Testis (tissue), 2 donors: ENCODE measurements at regions not wholly inside any gene's neighbourhood (a gene's known extent, or its start where the extent isn't known, plus 50 kb on each side); places are given as distances from the start of the nearest gene placed in this dataset.

Experiments used
- POLR2A ChIP-seq: fragments of 450-650 bp; IDR thresholded peaks from one replicate; pipeline ENCODE4 v1.6.1; 2017; ENCODE audit warnings: antibody characterized with exemption, mild to moderate bottlenecking, moderate library complexity
- TF ChIP-seq, protein P1 (sequence below), 3 experiments: fragments of 450-650 bp in 2 of 3; fragments of 200-600 bp in 1 of 3; sonication (generic) in 1 of 3; IDR thresholded peaks; one replicate each; pipeline ENCODE4 v1.5.1; 2016 to 2019; ENCODE audit warnings: antibody characterized with exemption in 3 of 3, mild to moderate bottlenecking in 2 of 3, moderate library complexity in 1 of 3

DNA sequence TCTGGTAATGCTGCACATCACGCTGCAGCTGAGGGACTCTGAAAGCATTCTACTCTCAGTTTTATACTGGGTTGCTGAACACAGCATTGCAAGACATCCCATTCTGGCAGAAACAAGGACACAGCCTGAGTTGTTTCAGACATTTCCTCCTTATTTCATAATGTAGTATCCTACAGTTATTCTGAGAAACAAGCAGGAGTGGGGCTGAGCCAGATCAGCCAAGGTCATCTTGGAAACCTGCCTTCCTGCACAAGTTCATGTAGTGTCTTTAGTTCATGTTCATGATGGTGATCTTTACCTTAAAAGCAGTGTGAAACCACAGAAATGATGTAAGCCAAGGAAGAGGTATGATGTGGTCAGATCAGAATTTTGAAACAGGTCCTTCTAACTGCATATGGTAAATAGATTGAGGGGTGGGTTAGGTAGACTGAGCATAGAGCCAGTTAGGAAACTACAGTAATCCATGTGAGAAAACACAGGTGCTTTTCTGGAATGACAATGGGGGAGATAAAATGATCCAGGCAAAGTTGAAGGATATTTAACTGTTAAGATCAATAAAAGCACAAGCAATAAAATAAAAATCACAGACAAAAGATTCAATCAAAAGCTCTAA lies 1686.8 kb downstream of the LRRC4C start:
- TF ChIP-seq, protein P1, sequence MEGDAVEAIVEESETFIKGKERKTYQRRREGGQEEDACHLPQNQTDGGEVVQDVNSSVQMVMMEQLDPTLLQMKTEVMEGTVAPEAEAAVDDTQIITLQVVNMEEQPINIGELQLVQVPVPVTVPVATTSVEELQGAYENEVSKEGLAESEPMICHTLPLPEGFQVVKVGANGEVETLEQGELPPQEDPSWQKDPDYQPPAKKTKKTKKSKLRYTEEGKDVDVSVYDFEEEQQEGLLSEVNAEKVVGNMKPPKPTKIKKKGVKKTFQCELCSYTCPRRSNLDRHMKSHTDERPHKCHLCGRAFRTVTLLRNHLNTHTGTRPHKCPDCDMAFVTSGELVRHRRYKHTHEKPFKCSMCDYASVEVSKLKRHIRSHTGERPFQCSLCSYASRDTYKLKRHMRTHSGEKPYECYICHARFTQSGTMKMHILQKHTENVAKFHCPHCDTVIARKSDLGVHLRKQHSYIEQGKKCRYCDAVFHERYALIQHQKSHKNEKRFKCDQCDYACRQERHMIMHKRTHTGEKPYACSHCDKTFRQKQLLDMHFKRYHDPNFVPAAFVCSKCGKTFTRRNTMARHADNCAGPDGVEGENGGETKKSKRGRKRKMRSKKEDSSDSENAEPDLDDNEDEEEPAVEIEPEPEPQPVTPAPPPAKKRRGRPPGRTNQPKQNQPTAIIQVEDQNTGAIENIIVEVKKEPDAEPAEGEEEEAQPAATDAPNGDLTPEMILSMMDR (IDR thresholded peaks at IDR 0.05) = no peak
- TF ChIP-seq POLR2A = no peak
